HG03097 (cell line): ENCODE measurements at regions not wholly inside any gene's neighbourhood (a gene's known extent, or its start where the extent isn't known, plus 50 kb on each side); places are given as distances from the start of the nearest gene placed in this dataset.
A peak's percentile ranks its signal among the peaks of the same experiment; 100 is the strongest.

Experiments
- ATAC-seq: cut with Tn5 transposase; IDR thresholded peaks from one replicate; pipeline ENCODE4 v1.9.1; 2021; ENCODE audit not compliant: unreplicated experiment, low FRiP score

DNA sequence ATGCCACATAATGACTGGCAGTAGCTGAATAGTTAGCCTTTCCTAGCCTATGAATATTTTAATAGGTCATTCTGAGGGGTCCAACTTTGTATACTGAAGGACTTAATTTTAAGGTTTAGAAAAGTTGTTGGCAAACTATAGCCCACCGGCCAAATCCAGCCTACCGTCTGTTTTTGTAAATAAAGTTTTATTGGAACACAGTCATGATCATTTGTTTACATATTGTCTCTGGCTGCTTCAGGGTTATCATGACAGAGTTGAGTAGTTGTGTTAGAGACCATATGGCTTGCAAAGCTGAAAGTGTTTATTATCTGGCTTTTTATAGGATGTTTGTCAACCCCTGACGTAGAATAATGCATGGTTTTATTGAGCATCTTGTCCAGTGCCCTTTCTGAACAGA, 73.4 kb downstream of the NTMT2 start:
- no peak for ATAC-seq

GRCh38 chr1:170221031-170221430, 75.3 kb downstream of the NTMT2 start:
- no peak for ATAC-seq

- ATAC-seq: no peak
Observed at GRCh38 chr1:170221495-170221894, 75.7 kb downstream of the NTMT2 start.

DNA sequence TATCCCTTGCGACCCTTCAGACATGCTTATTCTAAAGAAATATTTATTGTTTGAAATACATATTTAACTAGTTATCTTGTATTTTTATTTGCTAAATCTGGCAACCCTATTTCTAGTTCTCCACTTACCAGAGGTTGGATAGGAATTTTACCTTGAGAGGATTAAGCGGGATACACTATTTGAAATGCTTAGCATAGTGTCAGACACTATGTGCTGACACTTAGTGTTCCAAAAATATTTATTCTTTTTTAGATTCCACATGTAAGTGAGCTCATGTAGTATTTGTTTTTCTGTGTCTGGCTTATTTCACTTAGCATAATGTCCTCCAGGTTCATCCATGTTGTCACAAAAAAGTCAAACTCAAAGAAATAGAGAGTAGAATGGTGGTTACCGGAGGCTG, 78.7 kb downstream of the NTMT2 start:
- no peak for ATAC-seq

- no peak for ATAC-seq
Observed at GRCh38 chr1:170225781-170226530, 80.2 kb downstream of the NTMT2 start.

GRCh38 chr1:170226767-170227166, 81.0 kb downstream of the NTMT2 start:
- ATAC-seq: no peak

- ATAC-seq: no peak
Observed at GRCh38 chr1:170230323-170230722, 84.6 kb downstream of the NTMT2 start.

DNA sequence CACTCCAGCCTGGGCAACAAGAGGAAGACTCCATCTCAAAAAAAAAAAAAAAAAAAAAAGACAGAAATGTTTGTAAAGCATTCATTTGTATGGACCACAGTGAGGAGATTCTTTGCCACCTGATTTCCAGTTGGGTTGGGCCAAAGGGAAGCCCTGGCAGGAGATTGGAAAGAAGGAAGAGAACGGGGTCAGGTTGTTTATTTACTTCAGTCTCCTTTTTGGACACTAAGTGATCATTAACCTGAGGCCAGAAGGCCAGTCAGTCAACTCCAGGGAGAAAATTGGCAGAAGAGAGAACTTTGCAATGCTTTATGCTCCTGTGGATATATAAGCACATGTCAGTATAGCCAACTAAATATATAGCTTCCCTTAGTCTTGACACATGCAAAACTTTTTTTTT, 85.9 kb downstream of the NTMT2 start:
- no peak for ATAC-seq

- no peak for ATAC-seq
Observed at GRCh38 chr1:170238704-170239391, 93.1 kb downstream of the NTMT2 start.

DNA sequence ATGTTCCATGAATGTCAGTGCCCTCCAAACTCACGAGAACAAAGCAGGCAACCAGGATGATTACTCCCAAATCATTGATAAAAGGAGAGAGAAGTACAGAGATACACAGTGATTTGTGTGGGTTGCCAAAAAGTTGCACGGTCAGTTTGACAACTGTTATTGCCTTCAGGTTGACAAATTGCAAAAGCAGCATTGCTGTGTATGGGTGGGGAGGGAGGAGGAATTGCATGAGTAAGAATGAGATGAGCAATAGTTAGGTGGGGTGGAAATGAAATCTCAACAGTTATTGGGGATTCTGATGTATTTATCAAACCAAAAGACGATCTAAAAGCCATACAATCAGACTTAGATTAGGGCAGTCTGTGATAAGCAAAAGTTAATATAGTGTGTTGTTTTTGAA, 93.7 kb downstream of the NTMT2 start:
- ATAC-seq: no peak

- peak; percentile 95 for ATAC-seq
Observed at GRCh38 chr1:170240409-170240808, 94.7 kb downstream of the NTMT2 start.

DNA sequence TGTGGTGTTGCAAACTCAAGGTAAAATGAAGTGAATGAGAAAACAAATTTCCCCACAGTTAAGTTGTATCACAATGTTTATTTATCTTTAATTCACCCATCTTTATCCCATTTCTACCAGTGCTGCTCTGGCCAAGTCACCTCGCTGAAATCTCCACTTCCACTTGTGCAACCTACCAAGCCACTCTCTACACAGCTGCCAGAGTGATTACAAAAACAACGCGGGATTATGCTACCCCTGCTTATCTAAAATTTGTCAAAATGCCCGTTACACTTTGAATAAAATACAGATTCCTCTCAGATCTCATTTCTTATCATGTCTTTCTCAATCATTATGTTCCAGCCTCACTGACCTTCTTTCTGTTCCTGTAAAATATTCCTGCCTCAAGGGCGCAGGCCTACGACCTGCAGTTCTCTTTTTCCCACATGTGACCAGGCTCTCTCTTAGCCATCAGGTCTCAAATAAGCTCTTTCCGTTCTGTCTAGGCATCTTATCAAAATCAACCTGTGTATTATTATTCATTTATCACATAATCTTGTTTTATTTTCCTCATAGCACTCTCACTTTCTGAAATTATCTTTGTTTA, 95.6 kb downstream of the NTMT2 start:
- ATAC-seq: no peak

DNA sequence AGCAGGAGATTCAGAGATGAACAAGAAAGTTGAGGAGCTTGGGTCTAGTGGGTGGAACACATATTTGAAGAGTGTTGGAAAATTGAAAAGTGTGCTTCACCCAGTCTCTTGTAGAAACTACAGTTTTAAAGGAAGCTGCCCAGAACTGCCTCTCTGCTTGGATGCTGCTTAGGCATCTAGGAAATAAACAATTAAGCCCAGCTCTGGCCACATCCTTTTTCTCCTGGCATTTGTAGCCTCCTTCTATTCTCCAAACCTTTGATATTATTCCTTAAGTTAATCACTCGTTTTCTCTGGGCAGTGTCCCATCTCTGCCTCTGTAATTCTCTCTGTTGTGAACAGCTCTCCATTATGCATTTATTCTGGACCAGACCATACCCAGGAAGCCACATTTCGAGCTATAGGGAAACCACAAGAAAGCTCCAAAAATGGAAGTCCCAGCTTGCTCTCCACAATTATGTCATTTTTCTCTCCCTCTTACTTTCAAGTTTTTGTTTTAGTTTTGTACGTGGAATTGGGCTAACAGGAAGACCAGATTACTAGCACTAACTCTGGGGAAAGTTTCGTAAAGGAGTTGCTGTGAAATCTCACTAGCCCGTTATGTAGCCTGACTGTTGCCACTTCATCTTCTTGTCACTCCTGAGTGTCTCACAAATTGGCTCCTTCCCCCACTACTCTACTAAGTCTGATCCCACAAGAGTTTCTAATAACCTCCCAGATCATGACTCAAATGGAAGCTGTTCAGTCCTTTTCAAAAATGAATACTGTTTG, 102.2 kb downstream of the NTMT2 start:
- ATAC-seq: peak; percentile 56

DNA sequence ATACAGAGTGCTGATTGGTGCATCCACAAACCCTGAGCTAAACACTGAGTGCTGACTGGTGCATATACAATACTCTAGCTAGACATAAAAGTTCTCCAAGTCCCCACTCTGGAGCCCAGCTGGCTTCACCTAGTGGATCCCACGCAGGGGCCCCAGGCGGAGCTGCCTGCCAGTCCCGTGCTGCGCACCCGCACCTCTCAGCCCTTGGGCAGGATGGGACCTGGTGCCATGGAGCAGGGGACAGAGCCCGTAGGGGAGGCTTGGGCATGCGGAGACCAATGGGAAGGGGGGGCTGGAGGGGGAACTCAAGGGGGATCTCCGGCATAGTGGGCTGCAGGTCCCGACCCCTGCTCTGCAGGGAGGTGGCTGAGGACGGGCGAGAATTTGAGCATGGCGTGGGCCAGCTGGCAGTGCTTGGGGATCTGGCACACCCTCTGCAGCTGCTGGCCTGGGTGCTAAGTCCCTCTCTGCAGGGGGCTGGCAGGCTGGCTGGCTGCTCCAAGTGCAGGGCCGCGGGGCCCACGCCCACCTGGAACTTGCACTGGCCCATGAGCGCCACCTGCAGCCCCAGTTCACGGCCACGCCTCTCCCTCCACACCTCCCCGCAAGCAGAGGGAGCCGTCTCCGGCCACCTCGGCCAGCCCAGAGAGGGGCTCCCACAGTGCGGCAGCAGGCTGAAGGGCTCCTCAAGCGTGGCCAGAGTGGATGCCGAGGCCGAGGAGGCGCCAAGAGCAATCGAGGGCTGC, 104.9 kb downstream of the NTMT2 start:
- no peak for ATAC-seq

DNA sequence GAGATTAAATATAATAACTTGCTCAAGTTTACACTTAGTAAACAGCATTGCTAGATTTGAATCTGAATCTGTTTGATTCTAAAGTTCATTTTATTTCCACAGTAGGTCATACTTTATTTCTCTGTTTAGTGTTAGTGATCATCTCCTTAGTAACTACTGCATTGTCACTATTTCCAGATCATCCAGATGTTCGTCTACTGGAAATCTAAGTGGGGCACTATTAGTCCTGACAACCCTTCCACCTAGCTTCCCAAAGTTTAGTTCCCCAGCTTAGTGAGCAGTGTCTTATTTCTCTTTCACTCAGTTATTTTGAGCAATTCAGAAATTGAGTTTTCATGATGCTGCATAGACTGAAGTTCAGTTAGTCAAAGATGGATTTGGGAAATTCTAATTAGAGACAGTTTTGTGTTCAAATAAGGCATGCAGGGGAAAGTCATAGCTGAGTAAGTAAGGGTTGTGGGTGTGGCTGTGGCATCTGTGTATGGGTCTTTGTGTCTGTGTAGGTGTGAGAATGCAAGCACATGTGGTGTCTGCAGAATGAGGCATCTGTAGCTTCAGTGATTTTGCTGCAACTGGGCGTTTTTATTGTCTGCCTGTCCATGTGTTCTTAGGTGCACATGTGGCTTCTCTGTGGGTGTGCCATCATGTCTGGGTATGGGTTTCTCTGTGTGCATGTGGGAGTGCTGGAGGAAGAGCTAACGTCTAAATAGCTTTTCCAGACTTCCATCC, 107.3 kb downstream of the NTMT2 start:
- no peak for ATAC-seq

- ATAC-seq: no peak
Observed at GRCh38 chr1:170254371-170254770, 108.6 kb downstream of the NTMT2 start.

DNA sequence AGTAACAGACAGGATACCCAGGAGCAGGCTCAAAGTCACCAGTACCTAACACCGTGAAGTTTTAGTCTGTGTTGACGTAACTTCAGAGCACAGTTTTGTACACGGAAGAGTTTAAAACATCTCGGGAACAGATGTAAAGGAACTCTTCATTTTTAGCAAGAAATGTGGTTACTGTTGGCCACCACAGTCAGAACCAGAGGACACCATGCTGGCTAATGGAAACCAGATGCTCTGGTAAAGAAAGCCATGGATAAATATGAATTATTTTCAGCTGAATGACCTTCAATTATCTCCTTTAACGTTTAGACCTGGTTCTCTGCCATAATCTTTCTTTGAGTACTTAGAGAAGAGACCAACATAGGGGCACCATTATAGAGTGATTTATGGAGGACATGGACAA, 115.9 kb downstream of the NTMT2 start:
- no peak for ATAC-seq

DNA sequence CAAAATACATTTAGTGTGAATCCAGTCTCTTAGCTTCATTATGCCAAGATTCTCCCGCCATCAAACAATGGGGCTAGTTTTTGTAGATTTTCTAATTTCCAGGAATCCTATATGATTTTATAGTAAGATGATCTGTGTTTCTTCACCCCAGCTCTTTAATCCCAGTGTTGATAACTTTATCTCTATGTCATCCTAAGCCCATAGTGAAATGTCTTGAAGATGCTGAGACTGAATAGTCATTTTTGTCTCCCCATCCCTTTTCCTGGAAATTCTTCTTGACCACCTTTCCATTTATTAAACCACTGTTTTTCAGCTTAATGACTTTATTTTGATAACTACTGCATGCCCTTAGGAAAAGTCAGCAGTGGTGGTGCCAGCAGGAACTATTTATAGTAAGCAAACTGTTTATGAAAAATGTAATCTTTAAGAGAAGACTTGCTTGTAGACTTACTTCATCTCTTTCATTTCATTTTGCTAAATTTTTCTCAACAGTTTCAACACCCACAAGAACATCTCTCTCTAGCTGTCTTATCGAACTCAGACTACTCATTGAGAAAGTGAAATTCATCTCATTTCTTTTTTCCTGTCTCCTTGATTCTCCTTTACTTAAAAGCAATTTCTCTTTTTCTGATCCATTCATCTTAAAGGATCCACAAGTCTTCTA, 116.6 kb downstream of the NTMT2 start:
- no peak for ATAC-seq

- no peak for ATAC-seq
Observed at GRCh38 chr1:170265234-170265633, 119.5 kb downstream of the NTMT2 start.
